H1 (cell line): ENCODE measurements at regions not wholly inside any gene's neighbourhood (a gene's known extent, or its start where the extent isn't known, plus 50 kb on each side); places are given as distances from the start of the nearest gene placed in this dataset.

ENCODE experiments used
- CTCF ChIA-PET: fragments of 300-600 bp; sonication (Branson Sonifier 250); formaldehyde crosslinking; loops from one replicate; lab custom pipeline; 2021; ENCODE audit not compliant: partially characterized antibody; lab: Charles Lee
- POLR2A ChIA-PET: fragments of 300-600 bp; sonication (Branson Sonifier 250); formaldehyde crosslinking; loops from one replicate; lab custom pipeline; 2021; ENCODE audit warnings: inconsistent platforms; ENCODE audit not compliant: partially characterized antibody; lab: Charles Lee
- DNase-seq, 2 experiments: peaks; one replicate each; pipeline versions ENCODE4 v3.0.0 to v3.0.0-alpha.2; 2010 to 2022; ENCODE audit warnings: low spot score in 2 of 2, low read depth in 1 of 2, mixed read lengths in 1 of 2
- FAIRE-seq: peaks from 2 replicates; lab custom pipeline; 2011; peaks lifted over from hg19 to GRCh38; lab: Jason Lieb, UNC
- H2AFZ ChIP-seq: 2 replicates; pipeline ENCODE4 v1.8.1; 2012; ENCODE audit warnings: low read length, inconsistent platforms
- H2AK5ac ChIP-seq: 2 replicates; pipeline ENCODE4 v1.6.1; 2013; ENCODE audit warnings: low read depth, low read length
- H2BK120ac ChIP-seq: replicated peaks from 2 replicates; pipeline ENCODE3; 2013; ENCODE audit warnings: low read depth, low read length, inconsistent platforms
- H2BK12ac ChIP-seq: 2 replicates; pipeline ENCODE4 v1.6.1; 2013; ENCODE audit warnings: low read depth, low read length
- H2BK15ac ChIP-seq: 2 replicates; pipeline ENCODE4 v1.6.1; 2013; ENCODE audit warnings: low read length
- H2BK20ac ChIP-seq: 2 replicates; pipeline ENCODE4 v1.6.1; 2013; ENCODE audit warnings: low read length
- H2BK5ac ChIP-seq: 2 replicates; pipeline ENCODE4 v1.6.1; 2013; ENCODE audit warnings: low read depth, low read length
- H3K14ac ChIP-seq: 2 replicates; pipeline ENCODE4 v1.6.1; 2013; ENCODE audit warnings: inconsistent platforms; ENCODE audit not compliant: insufficient read length
- H3K18ac ChIP-seq: 2 replicates; pipeline ENCODE4 v1.6.1; 2013; ENCODE audit warnings: low read length; ENCODE audit errors: extremely low read depth
- H3K23ac ChIP-seq: 2 replicates; pipeline ENCODE4 v1.6.1; 2013; ENCODE audit warnings: inconsistent platforms; ENCODE audit not compliant: insufficient read length
- H3K23me2 ChIP-seq: 2 replicates; pipeline ENCODE4 v1.6.1; 2013; ENCODE audit warnings: low read depth, low read length
- H3K27ac ChIP-seq: 2 replicates; pipeline ENCODE4 v1.6.1; 2011; ENCODE audit warnings: low read depth, low read length, inconsistent platforms
- H3K27me3 ChIP-seq, 4 experiments: replicated peaks in 1 of 4; 1 replicate in 1 of 4; 2 replicates in 3 of 4; pipeline versions ENCODE4 v1.6.1 to v1.8.1; 2011 to 2013; ENCODE audit warnings: low read length in 3 of 4, mild to moderate bottlenecking in 3 of 4, inconsistent platforms in 2 of 4, mixed read lengths in 2 of 4, moderate library complexity in 1 of 4; ENCODE audit not compliant: control insufficient read depth in 3 of 4, insufficient read depth in 3 of 4; ENCODE audit errors: extremely low read depth in 1 of 4
- H3K36me3 ChIP-seq, 4 experiments: 2 replicates each; pipeline versions ENCODE4 v1.6.1 to v1.8.1; 2011 to 2013; ENCODE audit warnings: mild to moderate bottlenecking in 4 of 4, low read length in 3 of 4, moderate library complexity in 2 of 4, control low read depth in 1 of 4, inconsistent platforms in 1 of 4; ENCODE audit not compliant: insufficient read depth in 4 of 4, control insufficient read depth in 2 of 4
- H3K4ac ChIP-seq: replicated peaks from 2 replicates; pipeline ENCODE3; 2013; ENCODE audit warnings: low read length, low read depth, mixed read lengths, inconsistent platforms; ENCODE audit not compliant: insufficient read length
- H3K4me1 ChIP-seq, 4 experiments: replicated peaks in 1 of 4; 1 replicate in 1 of 4; 2 replicates in 3 of 4; pipeline versions ENCODE4 v1.6.1 to v1.8.1; 2011 to 2013; ENCODE audit warnings: low read length in 3 of 4, inconsistent platforms in 2 of 4, mixed read lengths in 1 of 4; ENCODE audit not compliant: insufficient read depth in 4 of 4, control insufficient read depth in 3 of 4
- H3K4me2 ChIP-seq, 2 experiments: 2 replicates each; pipeline versions ENCODE4 v1.6.1 to v1.8.1; 2011 to 2013; ENCODE audit warnings: low read depth in 2 of 2, low read length in 2 of 2, control low read depth in 1 of 2, inconsistent platforms in 1 of 2, mild to moderate bottlenecking in 1 of 2; ENCODE audit not compliant: insufficient read depth in 1 of 2
- H3K4me3 ChIP-seq, 4 experiments: fragments of 200-600, 300-600 bp in 1 of 4; sonication (generic), shearing (Covaris generic), sonication (Bioruptor Twin) in 1 of 4; 2 replicates each; pipeline versions ENCODE4 v1.5.1 to v1.8.1; 2011 to 2016; ENCODE audit warnings: low read length in 4 of 4, low read depth in 3 of 4, control low read depth in 2 of 4, inconsistent platforms in 2 of 4, mild to moderate bottlenecking in 2 of 4, mixed read lengths in 1 of 4, moderate library complexity in 1 of 4; ENCODE audit not compliant: insufficient read depth in 2 of 4; ENCODE audit errors: extremely low read depth in 1 of 4
- H3K56ac ChIP-seq: replicated peaks from 2 replicates; pipeline ENCODE3; 2013; ENCODE audit warnings: low read depth, mild to moderate bottlenecking, mixed read lengths, low read length, inconsistent platforms; ENCODE audit not compliant: insufficient read length
- H3K79me1 ChIP-seq: 2 replicates; pipeline ENCODE4 v1.6.1; 2013; ENCODE audit warnings: low read depth, low read length, control low read depth
- H3K79me2 ChIP-seq, 2 experiments: 2 replicates each; pipeline versions ENCODE4 v1.6.1 to v1.8.1; 2012 to 2013; ENCODE audit warnings: low read length in 2 of 2, mild to moderate bottlenecking in 2 of 2, inconsistent platforms in 1 of 2; ENCODE audit not compliant: insufficient read depth in 2 of 2, control insufficient read depth in 1 of 2
- H3K9ac ChIP-seq, 4 experiments: replicated peaks in 1 of 4; 1 replicate in 1 of 4; 2 replicates in 3 of 4; pipeline versions ENCODE4 v1.6.1 to v1.8.1; 2011 to 2013; ENCODE audit warnings: low read depth in 3 of 4, low read length in 3 of 4, control low read depth in 2 of 4, mild to moderate bottlenecking in 2 of 4, moderate library complexity in 2 of 4, inconsistent platforms in 1 of 4; ENCODE audit errors: extremely low read depth in 1 of 4
- H3K9me3 ChIP-seq, 2 experiments: 2 replicates each; pipeline versions ENCODE4 v1.6.1 to v1.8.1; 2012 to 2013; ENCODE audit warnings: mild to moderate bottlenecking in 2 of 2, moderate library complexity in 2 of 2, control low read depth in 1 of 2, inconsistent platforms in 1 of 2, low read depth in 1 of 2, low read length in 1 of 2, mixed read lengths in 1 of 2; ENCODE audit not compliant: insufficient read depth in 2 of 2
- H4K20me1 ChIP-seq, 2 experiments: replicated peaks in 1 of 2; 2 replicates each; pipeline versions ENCODE3 to v1.8.1; 2011 to 2013; ENCODE audit warnings: inconsistent platforms in 2 of 2, low read length in 2 of 2, mild to moderate bottlenecking in 1 of 2; ENCODE audit not compliant: insufficient read depth in 2 of 2, control insufficient read depth in 1 of 2
- H4K5ac ChIP-seq: 2 replicates; pipeline ENCODE4 v1.6.1; 2013; ENCODE audit warnings: low read length, low read depth, mixed read lengths, inconsistent platforms; ENCODE audit not compliant: insufficient read length
- H4K8ac ChIP-seq: 2 replicates; pipeline ENCODE4 v1.8.0; 2013; ENCODE audit warnings: mild to moderate bottlenecking, moderate library complexity, low read length, inconsistent platforms; ENCODE audit not compliant: insufficient read depth; ENCODE audit errors: extremely low read depth
- H4K91ac ChIP-seq: replicated peaks from 2 replicates; pipeline ENCODE3; 2013; ENCODE audit warnings: low read length, mixed read lengths, inconsistent platforms; ENCODE audit not compliant: insufficient read length
- BCL11A ChIP-seq, 2 experiments: IDR thresholded peaks; one replicate each; pipeline ENCODE4 v1.6.1; 2011; ENCODE audit warnings: low read depth in 2 of 2, low read length in 2 of 2, mild to moderate bottlenecking in 2 of 2
- CBX5 ChIP-seq: fragments of 300-800, 300-1000 bp; sonication (generic); IDR thresholded peaks from 2 replicates; pipeline ENCODE4 v1.7.1; 2016; ENCODE audit warnings: antibody characterized with exemption, low read length, low read depth
- CTBP2 ChIP-seq: IDR thresholded peaks from 2 replicates; pipeline ENCODE4 v1.7.0; 2011; ENCODE audit warnings: borderline replicate concordance, mild to moderate bottlenecking, moderate library complexity, mixed read lengths, low read length; ENCODE audit not compliant: insufficient read depth, insufficient read length
- GABPA ChIP-seq: IDR thresholded peaks from 2 replicates; pipeline ENCODE4 v1.6.1; 2011; ENCODE audit warnings: mild to moderate bottlenecking, low read length, moderate library complexity, borderline replicate concordance; ENCODE audit not compliant: insufficient read depth
- HDAC2 ChIP-seq, 2 experiments: fragments of 300-600 bp in 1 of 2; sonication (generic) in 1 of 2; IDR thresholded peaks; 2 replicates each; pipeline ENCODE4 v1.6.1; 2011 to 2012; ENCODE audit warnings: low read depth in 2 of 2, low read length in 2 of 2, mild to moderate bottlenecking in 2 of 2, moderate library complexity in 2 of 2, borderline replicate concordance in 1 of 2, inconsistent platforms in 1 of 2
- JUND ChIP-seq: IDR thresholded peaks from 2 replicates; pipeline ENCODE4 v1.6.1; 2011; ENCODE audit warnings: mild to moderate bottlenecking, improper control_type of control experiment, low read length
- KDM1A ChIP-seq: fragments of 200-600, 300-600 bp; sonication (generic); IDR thresholded peaks from 2 replicates; pipeline ENCODE4 v1.7.1; 2016; ENCODE audit warnings: mild to moderate bottlenecking, low read length, borderline replicate concordance
- KDM5A ChIP-seq: fragments of 200-600 bp; IDR thresholded peaks from 2 replicates; pipeline ENCODE4 v1.7.1; 2012; ENCODE audit warnings: mild to moderate bottlenecking, low read length, inconsistent platforms, mixed read lengths
- POLR2AphosphoS5 ChIP-seq: IDR thresholded peaks from 2 replicates; pipeline ENCODE4 v1.6.1; 2011; ENCODE audit warnings: low read depth, low read length
- RAD21 ChIP-seq, 2 experiments: IDR thresholded peaks in 1 of 2; conservative IDR thresholded peaks in 1 of 2; 2 replicates each; pipeline ENCODE4 v1.6.1; 2011; ENCODE audit warnings: low read depth in 2 of 2, low read length in 2 of 2, improper control_type of control experiment in 1 of 2, inconsistent platforms in 1 of 2, mild to moderate bottlenecking in 1 of 2, moderate library complexity in 1 of 2
- RXRA ChIP-seq: IDR thresholded peaks from 2 replicates; pipeline ENCODE4 v1.6.1; 2011; ENCODE audit warnings: low read depth, mild to moderate bottlenecking, low read length, moderate library complexity; ENCODE audit not compliant: insufficient read depth
- SIRT6 ChIP-seq: IDR thresholded peaks from one replicate; pipeline ENCODE4 v1.7.1; 2012; ENCODE audit warnings: low read length, inconsistent platforms
- TEAD4 ChIP-seq: IDR thresholded peaks from 2 replicates; pipeline ENCODE4 v1.6.1; 2012; ENCODE audit warnings: low read depth, low read length, inconsistent platforms, mixed read lengths
- WGBS, 2 experiments: shearing (Covaris generic) in 1 of 2; methylation state at CpG; one replicate each; pipeline versions ENCODE4 v1.1.6 to v1.1.7; 2013 to 2015; ENCODE audit warnings: low lambda C conversion rate in 2 of 2, mixed read lengths in 2 of 2, inconsistent platforms in 1 of 2, low coverage in 1 of 2, missing lambda C conversion rate in 1 of 2; ENCODE audit not compliant: insufficient replicate concordance in 2 of 2, insufficient coverage in 1 of 2, insufficient read length in 1 of 2; ENCODE audit errors: extremely low coverage in 1 of 2, missing lambda C conversion rate in 1 of 2; 5-methylcytosine and 5-hydroxymethylcytosine counted together

GRCh38 chr12:66829660-66830325, 150.9 kb upstream of the GRIP1 start:
- H3K14ac ChIP-seq: no peak overlapping the region
- H3K23ac ChIP-seq: no peak overlapping the region
- no peak overlapping the region for H3K4me2 ChIP-seq
- no peak overlapping the region for H2BK5ac ChIP-seq
- no peak overlapping the region for H3K4me3 ChIP-seq
- no peak overlapping the region for H2AFZ ChIP-seq
- H2BK120ac ChIP-seq: no peak overlapping the region
- H2AK5ac ChIP-seq: no peak overlapping the region
- no peaks in the 10 kb centered on the region for H4K20me1 ChIP-seq
- no peaks in the 10 kb centered on the region for H3K79me1 ChIP-seq
- H2BK12ac ChIP-seq: no peak overlapping the region; the same call in 1 of the 2 replicates
- H3K36me3 ChIP-seq: no peaks in the 10 kb centered on the region
- no peaks in the 10 kb centered on the region for H3K79me2 ChIP-seq
- no peaks in the 10 kb centered on the region for H3K9me3 ChIP-seq
- H2BK15ac ChIP-seq: no peak overlapping the region
- WGBS, 2 experiments: 85% methylated on average over 3 of the region's 3 CpGs; no CpG with 5 or more reads in 1 of the 2 experiments
- H4K8ac ChIP-seq: no peak overlapping the region
- H3K9ac ChIP-seq: no peak overlapping the region
- no peak overlapping the region for H3K18ac ChIP-seq
- no peak overlapping the region for H4K5ac ChIP-seq
- H3K27ac ChIP-seq: no peak overlapping the region
- DNase-seq (no peak), FAIRE-seq (no peak)
- no peaks in the 10 kb centered on the region for H3K23me2 ChIP-seq
- no peaks in the 10 kb centered on the region for H3K4me1 ChIP-seq
- no peak overlapping the region for H2BK20ac ChIP-seq
- H3K27me3 ChIP-seq: no peaks in the 10 kb centered on the region; a peak in 1 of 7 replicates
- no peak overlapping the region for H4K91ac ChIP-seq
- H3K56ac ChIP-seq: no peak overlapping the region
- H3K4ac ChIP-seq: no peak overlapping the region
- CTCF ChIA-PET: interaction anchor here (0.6 to 0.9 kb wide), 2 partner anchors 10 to 11 kb away, joined by 3 read pairs; no protein-coding TSS in a partner anchor
- POLR2A ChIA-PET: no interaction called here
- TF ChIP-seq KDM1A (no peak), RXRA (no peak), BCL11A (IDR thresholded peaks at IDR 0.05; ENCODE audit: low read depth in 2 of 2, low read length in 2 of 2) (no peak), POLR2AphosphoS5 (no peak), CBX5 (no peak), TEAD4 (no peak), SIRT6 (no peak), RAD21 (IDR thresholded peaks at IDR 0.05 in 1 of 2, conservative IDR thresholded peaks at IDR 0.05 in 1 of 2; ENCODE audit: low read depth in 2 of 2, low read length in 2 of 2) (no peak), CTBP2 (no peak), KDM5A (no peak), GABPA (no peak), JUND (no peak), HDAC2 (IDR thresholded peaks at IDR 0.05; ENCODE audit: borderline replicate concordance in 1 of 2, low read depth in 2 of 2, low read length in 2 of 2) (no peak)
